ENCODE measurements at regions not wholly inside any gene's neighbourhood (a gene's known extent, or its start where the extent isn't known, plus 50 kb on each side); places are given as distances from the start of the nearest gene placed in this dataset.

DNA sequence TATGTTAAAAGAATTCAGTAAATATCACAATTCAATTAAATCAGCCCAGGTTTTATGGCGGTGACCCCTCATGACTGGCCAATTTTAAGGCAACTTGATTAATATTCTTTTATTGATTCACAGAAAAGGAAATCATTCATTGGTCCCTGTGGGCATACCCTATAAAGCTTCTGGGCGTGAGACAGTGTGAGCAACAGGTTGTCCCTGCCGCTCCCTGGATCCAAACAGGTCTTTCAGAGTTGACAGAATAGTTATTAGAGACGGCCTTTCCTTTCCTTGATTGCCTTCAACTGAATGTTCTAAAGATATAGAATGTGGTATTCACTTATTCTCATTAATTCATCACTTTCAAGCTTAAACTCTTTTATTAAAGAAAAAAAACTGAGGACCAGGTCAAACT, 433.9 kb downstream of the KCNJ2 start:
- no peak for DNase-seq

- DNase-seq = no peak
These were observed 435.5 kb downstream of the KCNJ2 start for GRCh38 chr17:70604854-70605253.

DNA sequence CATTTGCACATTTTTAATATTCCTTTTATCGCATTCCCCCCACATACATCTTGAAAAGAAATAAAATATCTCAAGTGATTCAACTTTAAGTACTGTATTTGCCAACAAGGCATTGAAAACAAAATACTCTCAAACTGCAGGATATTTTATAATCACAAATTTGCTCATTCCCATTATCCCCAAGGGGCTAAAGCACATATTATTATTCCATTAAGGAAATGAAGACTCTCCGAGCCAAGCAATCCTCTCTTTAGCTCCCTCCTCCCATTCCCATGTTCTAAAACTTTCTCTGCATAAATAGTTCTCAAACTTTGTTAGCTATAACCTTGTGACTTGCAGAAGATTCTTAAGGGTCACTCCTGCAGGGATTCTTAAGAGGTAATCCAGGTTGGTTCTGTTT, 436.8 kb downstream of the KCNJ2 start:
- no peak for DNase-seq

- DNase-seq = no peak
These were observed 438.9 kb downstream of the KCNJ2 start for GRCh38 chr17:70608193-70608592.

DNA sequence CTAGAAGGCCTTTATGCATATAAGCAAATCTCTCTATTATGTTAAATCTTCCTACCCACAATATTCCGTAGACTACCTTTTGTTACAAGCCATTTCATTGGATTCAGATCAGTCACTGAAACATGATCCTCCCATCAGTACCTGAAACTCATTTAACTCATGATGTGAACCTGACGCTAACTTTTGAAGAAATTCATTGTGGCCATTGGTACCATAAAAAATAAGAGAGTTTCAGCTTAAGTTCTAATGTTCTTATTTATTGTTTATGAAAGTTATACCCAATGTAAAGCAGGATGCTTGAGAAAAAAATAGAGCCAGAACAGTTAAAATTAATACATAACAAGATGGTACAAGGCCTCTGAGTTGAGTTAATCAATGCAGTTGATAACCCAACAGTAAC, 439.6 kb downstream of the KCNJ2 start:
- DNase-seq = no peak

- no peak for DNase-seq
These were observed 440.2 kb downstream of the KCNJ2 start for GRCh38 chr17:70609566-70609965.

- no peak for DNase-seq
These were observed 440.8 kb downstream of the KCNJ2 start for GRCh38 chr17:70610161-70610560.

DNA sequence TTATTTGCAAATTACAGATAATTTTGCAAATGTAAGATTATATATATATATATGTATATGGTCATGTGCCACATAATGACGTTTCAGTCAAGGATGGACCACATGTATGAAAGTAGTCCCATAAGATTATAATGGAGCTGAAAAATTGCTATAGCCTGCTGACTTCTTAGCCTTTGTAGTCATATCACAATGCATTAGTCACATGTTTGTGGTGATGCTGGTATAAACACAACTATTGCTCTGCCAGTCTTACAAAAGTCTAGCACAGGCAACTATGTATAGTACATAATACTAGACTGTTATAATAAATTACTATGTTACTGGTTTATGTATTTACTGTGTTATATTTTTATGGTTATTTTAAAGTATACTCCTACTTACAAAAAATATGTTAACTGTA, 444.3 kb downstream of the KCNJ2 start:
- DNase-seq = no peak

- no peak for DNase-seq
These were observed 446.5 kb downstream of the KCNJ2 start for GRCh38 chr17:70615831-70616230.

DNA sequence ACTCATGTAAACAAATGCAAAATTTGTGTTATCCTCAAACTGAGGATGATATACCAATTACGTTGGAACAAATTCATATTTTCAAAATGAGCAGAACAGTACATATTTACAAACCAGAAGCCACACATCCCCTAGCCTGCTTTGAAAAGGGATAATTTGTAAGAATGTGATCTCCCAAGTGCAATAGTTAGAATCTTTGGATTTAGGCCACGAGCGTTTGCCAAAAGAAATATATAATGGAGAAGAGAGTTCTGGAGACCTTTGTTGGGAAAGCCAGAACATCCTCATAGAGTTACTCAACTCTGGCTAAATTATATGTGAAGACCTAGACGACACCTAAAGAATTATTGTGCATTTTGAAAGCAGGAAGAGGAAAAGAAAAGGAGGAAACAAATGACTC, 449.3 kb downstream of the KCNJ2 start:
- DNase-seq = no peak

DNA sequence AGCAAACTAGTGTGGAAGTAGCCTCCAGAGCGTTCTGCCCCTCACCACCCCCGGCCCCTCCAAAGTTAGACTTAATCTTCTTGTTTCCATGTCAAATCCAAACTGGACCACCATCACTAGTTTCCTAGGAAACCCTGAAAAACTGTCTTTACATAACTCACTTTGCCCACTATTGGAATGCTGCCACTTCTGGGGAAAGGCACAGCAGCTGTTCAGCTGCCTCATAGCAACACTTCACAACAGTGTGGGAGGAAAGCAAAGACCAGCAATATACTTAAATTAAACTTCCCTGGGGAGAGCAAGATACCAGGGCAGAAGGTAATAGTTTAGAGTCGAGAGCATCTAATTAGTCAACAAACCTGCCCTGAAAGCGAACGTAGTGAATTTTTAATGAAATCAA, 452.2 kb downstream of the KCNJ2 start:
- no peak for DNase-seq

- no peak for DNase-seq
These were observed 453.3 kb downstream of the KCNJ2 start for GRCh38 chr17:70622368-70623260.

GRCh38 chr17:70624211-70624610, 454.9 kb downstream of the KCNJ2 start:
- no peak for DNase-seq

- DNase-seq = no peak
These were observed 460.6 kb downstream of the KCNJ2 start for GRCh38 chr17:70629902-70630301.

DNA sequence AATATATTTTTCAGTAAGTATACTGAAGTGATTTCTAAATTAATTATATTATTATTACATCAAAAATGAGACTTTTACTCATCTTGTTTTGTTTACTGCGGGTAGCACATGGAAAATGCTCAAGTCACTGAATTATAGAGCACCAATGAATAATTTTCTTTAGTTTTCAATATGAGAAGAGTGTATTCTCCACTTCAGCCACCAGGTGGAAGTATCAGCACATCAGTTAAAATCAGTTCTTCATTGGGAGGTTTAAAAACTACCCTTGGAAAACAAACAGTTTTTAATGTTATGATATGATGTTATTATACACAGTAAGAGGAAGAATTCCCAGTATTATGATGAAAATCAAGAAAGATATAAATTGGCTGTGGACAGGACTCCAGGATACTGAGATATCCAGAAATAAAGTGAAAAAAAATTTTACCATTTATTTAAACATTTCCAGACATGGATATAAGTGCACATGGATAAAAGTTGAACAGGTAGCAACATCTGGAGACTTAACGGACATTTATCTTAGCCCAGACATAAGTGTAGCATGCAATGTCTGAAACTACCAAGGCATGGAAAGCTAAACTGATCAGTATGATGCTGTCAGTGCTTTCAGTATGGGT, 467.3 kb downstream of the KCNJ2 start:
- DNase-seq = no peak

GRCh38 chr17:70642059-70642458, 472.7 kb downstream of the KCNJ2 start:
- DNase-seq = no peak

DNA sequence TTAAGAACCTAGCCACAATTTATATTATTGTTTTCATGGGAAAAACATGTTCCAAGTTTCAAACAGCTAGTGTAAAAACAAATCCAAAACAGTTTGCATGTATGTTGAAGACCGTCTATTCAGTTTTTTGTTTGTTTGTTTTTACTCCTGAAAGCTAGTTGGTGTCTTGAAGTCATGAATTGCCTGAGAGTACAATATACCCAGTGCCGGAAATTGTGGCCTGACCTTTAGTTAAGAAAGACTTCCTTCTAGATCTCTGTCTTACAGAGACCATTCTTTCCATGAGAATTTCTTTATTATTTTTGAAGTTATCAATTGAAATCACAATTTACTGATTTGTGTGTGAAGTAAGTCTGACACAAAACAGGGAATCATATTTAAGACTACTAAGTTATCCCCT, 474.8 kb downstream of the KCNJ2 start:
- no peak for DNase-seq

DNA sequence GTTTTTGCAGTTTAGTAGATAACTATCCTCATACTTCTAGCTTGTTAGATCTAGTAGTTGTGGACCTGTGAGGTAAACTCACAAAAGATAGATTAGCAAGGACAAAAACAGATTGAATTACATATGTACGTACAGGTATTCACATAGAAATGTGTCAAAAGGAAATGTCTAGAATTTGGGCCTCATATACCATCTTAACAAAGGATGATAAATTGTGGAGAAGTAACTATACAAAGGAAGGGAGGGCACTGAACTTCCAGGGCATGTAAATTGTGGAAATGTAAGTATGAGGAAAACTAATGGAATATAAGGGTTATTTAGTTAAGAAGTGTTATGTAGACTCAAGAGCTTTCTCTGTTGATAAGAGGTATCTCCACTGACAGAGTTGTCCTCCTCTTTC, 477.3 kb downstream of the KCNJ2 start:
- no peak for DNase-seq

GRCh38 chr17:70648166-70648565, 478.8 kb downstream of the KCNJ2 start:
- no peak for DNase-seq

GRCh38 chr17:70653850-70654249, 484.5 kb downstream of the KCNJ2 start:
- DNase-seq = no peak

GRCh38 chr17:70654706-70655105, 485.4 kb downstream of the KCNJ2 start:
- no peak for DNase-seq

GRCh38 chr17:70655176-70655958, 486.0 kb downstream of the KCNJ2 start:
- no peak for DNase-seq

DNA sequence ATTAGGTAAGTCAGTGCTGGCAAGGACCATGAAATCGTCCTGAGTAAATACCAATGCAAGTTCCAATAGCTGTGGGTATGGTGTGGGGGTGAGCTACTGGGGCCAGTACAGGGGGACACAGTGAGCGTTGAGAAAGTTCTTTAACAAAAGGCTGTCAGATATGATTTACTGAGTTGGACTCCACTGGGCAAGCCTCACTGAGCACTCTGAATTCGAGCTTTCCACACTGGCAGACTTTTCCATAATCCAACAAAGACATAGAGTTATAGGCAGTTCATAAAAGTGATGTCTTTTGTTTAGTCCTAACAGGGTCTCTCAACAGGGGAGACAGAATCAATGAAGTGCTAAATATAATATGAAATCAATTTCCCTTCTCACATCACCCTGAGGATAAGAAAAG, 489.0 kb downstream of the KCNJ2 start:
- DNase-seq = no peak

GRCh38 chr17:70658840-70659239, 489.5 kb downstream of the KCNJ2 start:
- DNase-seq = no peak

Data from amniotic stem cell (primary cell).